Progenitor cell of endocrine pancreas (in vitro differentiated cells): ENCODE measurements at regions not wholly inside any gene's neighbourhood (a gene's known extent, or its start where the extent isn't known, plus 50 kb on each side); places are given as distances from the start of the nearest gene placed in this dataset.

Experiments
- DNase-seq: peaks from one replicate; pipeline ENCODE4 v3.0.0; 2021; ENCODE audit warnings: low spot score; ENCODE audit not compliant: unreplicated experiment
- H3K27ac Mint-ChIP-seq: 2 replicates; pipeline ENCODE4 v1.8.0; 2021; ENCODE audit warnings: mild to moderate bottlenecking, moderate library complexity, mixed read lengths
- H3K27me3 Mint-ChIP-seq: 2 replicates; pipeline ENCODE4 v1.8.0; 2021; ENCODE audit warnings: mixed read lengths
- H3K36me3 Mint-ChIP-seq: 2 replicates; pipeline ENCODE4 v1.8.0; 2022; ENCODE audit warnings: mixed read lengths; ENCODE audit not compliant: insufficient read depth
- H3K4me1 Mint-ChIP-seq: 2 replicates; pipeline ENCODE4 v1.8.0; 2021; ENCODE audit warnings: low read depth, mixed read lengths
- H3K4me3 Mint-ChIP-seq: 2 replicates; pipeline ENCODE4 v1.8.0; 2021; ENCODE audit warnings: low read depth, mild to moderate bottlenecking, moderate library complexity, mixed read lengths
- H3K9me3 Mint-ChIP-seq: 2 replicates; pipeline ENCODE4 v1.8.0; 2021; ENCODE audit warnings: low read depth, mixed read lengths
- TF ChIP-seq, protein P1 (sequence below): fragments of 200-600 bp; sonication (generic); IDR thresholded peaks from one replicate; pipeline ENCODE4 v1.5.0; 2021; ENCODE audit warnings: antibody characterized with exemption, mild to moderate bottlenecking; ENCODE audit not compliant: unreplicated experiment

DNA sequence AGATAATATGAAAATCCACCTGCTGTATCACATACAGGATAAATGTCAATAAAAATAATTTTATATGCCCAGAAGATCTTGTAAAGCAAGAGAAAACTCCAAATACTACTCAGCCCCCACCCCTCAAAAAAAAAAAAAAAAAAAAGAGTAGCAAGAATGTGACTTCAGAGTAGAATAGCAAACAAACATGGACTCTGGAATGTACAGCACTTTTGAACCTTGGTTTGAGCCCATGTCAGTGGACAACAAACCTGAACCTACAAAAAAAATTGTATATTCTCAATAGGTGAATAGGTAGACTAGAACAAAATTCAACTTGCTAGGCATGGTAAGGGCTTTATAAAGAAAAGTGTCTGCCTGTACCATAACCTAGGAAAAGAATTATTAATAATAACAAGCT is 428.0 kb downstream of the SLITRK6 start:
- H3K4me1 Mint-ChIP-seq, result peaks cover 3% of the 10 kb centered on the region
- TF ChIP-seq, protein P1, sequence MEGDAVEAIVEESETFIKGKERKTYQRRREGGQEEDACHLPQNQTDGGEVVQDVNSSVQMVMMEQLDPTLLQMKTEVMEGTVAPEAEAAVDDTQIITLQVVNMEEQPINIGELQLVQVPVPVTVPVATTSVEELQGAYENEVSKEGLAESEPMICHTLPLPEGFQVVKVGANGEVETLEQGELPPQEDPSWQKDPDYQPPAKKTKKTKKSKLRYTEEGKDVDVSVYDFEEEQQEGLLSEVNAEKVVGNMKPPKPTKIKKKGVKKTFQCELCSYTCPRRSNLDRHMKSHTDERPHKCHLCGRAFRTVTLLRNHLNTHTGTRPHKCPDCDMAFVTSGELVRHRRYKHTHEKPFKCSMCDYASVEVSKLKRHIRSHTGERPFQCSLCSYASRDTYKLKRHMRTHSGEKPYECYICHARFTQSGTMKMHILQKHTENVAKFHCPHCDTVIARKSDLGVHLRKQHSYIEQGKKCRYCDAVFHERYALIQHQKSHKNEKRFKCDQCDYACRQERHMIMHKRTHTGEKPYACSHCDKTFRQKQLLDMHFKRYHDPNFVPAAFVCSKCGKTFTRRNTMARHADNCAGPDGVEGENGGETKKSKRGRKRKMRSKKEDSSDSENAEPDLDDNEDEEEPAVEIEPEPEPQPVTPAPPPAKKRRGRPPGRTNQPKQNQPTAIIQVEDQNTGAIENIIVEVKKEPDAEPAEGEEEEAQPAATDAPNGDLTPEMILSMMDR, result no peak
- no peaks in the 10 kb centered on the region for H3K36me3 Mint-ChIP-seq
- no peaks in the 10 kb centered on the region for H3K27me3 Mint-ChIP-seq
- H3K27ac Mint-ChIP-seq, result no peak overlapping the region
- H3K4me3 Mint-ChIP-seq, result no peak overlapping the region
- DNase-seq, result no peak
- no peaks in the 10 kb centered on the region for H3K9me3 Mint-ChIP-seq

DNA sequence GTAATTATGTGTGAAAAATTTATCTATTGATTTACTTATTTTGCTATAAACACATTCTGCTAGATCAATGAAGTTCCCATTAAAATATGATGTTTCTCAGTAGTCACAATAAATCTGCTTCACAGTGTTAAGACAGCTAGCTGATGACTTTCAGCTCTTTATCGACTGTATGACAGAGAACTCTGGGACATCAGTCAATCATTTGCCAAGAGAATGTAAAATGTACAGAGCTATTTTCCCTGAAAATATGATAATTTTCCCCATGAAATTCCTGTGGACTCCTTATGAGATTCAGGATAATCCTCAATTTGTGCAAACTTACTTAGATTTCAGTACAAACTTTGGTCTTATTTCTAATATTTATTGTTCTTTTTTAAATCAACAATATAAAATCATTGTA is 430.5 kb downstream of the SLITRK6 start:
- no peaks in the 10 kb centered on the region for H3K27me3 Mint-ChIP-seq
- H3K9me3 Mint-ChIP-seq, result peaks cover 7% of the 10 kb centered on the region
- no peaks in the 10 kb centered on the region for H3K36me3 Mint-ChIP-seq
- no peak overlapping the region for H3K4me3 Mint-ChIP-seq
- TF ChIP-seq, protein P1, result no peak
- no peak overlapping the region for H3K27ac Mint-ChIP-seq
- H3K4me1 Mint-ChIP-seq, result peaks cover 3% of the 10 kb centered on the region
- no peak for DNase-seq

DNA sequence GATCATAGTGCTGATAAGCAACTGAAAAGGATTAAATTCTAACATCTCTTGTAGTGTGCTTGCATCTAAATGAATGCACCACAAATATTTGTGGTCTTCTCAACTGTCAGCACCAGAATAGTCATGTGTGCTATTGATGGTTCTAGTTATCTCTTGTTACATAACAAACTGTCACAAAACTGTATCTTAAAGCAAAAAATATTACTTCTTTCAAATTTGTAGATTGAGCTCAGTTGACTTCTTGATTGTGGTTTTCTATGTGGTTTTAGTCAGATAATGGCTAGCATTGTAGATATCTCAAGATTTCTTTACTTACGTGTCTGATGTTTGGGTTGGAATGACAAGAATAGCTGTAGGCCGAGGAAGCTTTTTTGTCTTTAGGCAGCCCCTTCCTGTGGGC is 431.3 kb downstream of the SLITRK6 start:
- TF ChIP-seq, protein P1, result no peak
- DNase-seq, result no peak
- no peak overlapping the region for H3K4me3 Mint-ChIP-seq
- H3K9me3 Mint-ChIP-seq, result peaks cover 9% of the 10 kb centered on the region
- peaks cover 1% of the 10 kb centered on the region for H3K4me1 Mint-ChIP-seq
- no peaks in the 10 kb centered on the region for H3K27me3 Mint-ChIP-seq
- no peaks in the 10 kb centered on the region for H3K36me3 Mint-ChIP-seq
- H3K27ac Mint-ChIP-seq, result no peak overlapping the region

DNA sequence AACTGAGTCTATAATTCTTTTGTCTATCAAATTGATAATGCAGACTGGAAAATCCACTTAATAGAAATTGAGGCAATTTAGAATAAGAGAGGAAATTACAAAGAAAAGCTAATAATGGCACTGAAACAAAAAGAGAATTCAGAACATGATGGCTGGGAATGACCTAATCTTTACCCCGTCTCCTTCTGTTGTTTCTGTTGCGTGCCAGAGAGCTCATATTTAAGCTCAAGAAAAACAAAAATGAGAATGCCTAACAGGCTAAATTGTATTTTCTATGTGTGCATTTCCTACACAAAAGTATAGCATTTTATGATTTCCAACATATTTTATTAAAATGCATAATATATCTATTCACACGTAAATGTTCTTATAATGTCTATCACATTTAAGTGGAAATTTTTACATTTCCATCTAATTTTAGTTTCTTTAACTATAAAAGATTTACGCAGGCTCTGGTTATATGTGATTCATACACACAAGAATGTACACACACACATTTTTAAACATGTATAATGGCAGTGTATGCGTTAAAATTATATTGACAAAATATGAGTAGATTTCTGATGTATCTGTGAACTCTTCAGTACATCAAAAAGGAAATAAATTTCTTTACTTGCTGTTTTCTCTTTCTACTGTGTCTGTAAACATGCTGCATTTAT is 432.3 kb downstream of the SLITRK6 start:
- DNase-seq, result no peak
- TF ChIP-seq, protein P1, result no peak
- H3K9me3 Mint-ChIP-seq, result peaks cover 12% of the 10 kb centered on the region
- H3K27me3 Mint-ChIP-seq, result no peaks in the 10 kb centered on the region
- no peak overlapping the region for H3K4me3 Mint-ChIP-seq
- H3K27ac Mint-ChIP-seq, result no peak overlapping the region
- H3K36me3 Mint-ChIP-seq, result no peaks in the 10 kb centered on the region
- peaks cover 1% of the 10 kb centered on the region for H3K4me1 Mint-ChIP-seq

DNA sequence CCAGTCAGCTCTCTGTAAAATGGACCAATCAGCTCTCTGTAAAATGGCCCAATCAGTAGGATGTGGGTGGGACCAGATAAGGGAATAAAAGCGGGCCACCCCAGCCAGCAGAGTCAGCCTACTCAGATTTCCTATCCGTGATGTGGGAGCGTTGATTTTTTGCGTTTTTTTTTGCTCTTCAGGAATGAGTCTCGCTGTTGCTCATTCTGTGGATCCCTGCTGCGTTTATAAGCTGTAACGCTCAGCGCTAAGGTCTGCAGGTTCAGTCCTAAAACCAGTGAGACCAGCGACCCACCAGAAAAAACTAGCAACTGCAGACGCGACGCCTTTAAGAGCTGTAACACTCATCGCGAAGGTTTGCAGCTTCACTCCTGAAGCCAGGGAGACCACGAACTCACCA is 435.7 kb downstream of the SLITRK6 start:
- TF ChIP-seq, protein P1, result no peak
- H3K27me3 Mint-ChIP-seq, result no peaks in the 10 kb centered on the region
- H3K4me1 Mint-ChIP-seq, result no peaks in the 10 kb centered on the region
- DNase-seq, result no peak
- no peak overlapping the region for H3K4me3 Mint-ChIP-seq
- no peak overlapping the region for H3K27ac Mint-ChIP-seq
- H3K36me3 Mint-ChIP-seq, result no peaks in the 10 kb centered on the region
- H3K9me3 Mint-ChIP-seq, result peaks cover 12% of the 10 kb centered on the region
